GM12874 (cell line): ENCODE measurements at regions not wholly inside any gene's neighbourhood (a gene's known extent, or its start where the extent isn't known, plus 50 kb on each side); places are given as distances from the start of the nearest gene placed in this dataset.

Source experiments
- CTCF ChIP-seq: IDR thresholded peaks from 2 replicates; pipeline ENCODE4 v1.5.1; 2011; ENCODE audit warnings: low read depth, mild to moderate bottlenecking, control low read depth, low read length, moderate library complexity; ENCODE audit not compliant: insufficient read depth

- no peak for TF ChIP-seq CTCF
Observed at GRCh38 chr11:115965767-115966504, 461.7 kb upstream of the CADM1 start.

- TF ChIP-seq CTCF: no peak
Observed at GRCh38 chr11:115964091-115964490, 459.9 kb upstream of the CADM1 start.

- TF ChIP-seq CTCF: no peak
Observed at GRCh38 chr11:115963156-115963555, 458.9 kb upstream of the CADM1 start.

GRCh38 chr11:115961159-115962003 is 457.2 kb upstream of the CADM1 start:
- no peak for TF ChIP-seq CTCF

- no peak for TF ChIP-seq CTCF
Observed at GRCh38 chr11:115959081-115959486, 454.9 kb upstream of the CADM1 start.

- TF ChIP-seq CTCF: no peak
Observed at GRCh38 chr11:115958089-115959000, 454.1 kb upstream of the CADM1 start.

GRCh38 chr11:115955803-115956202 is 451.6 kb upstream of the CADM1 start:
- no peak for TF ChIP-seq CTCF
